ENCODE measurements at regions not wholly inside any gene's neighbourhood (a gene's known extent, or its start where the extent isn't known, plus 50 kb on each side); places are given as distances from the start of the nearest gene placed in this dataset.

DNA sequence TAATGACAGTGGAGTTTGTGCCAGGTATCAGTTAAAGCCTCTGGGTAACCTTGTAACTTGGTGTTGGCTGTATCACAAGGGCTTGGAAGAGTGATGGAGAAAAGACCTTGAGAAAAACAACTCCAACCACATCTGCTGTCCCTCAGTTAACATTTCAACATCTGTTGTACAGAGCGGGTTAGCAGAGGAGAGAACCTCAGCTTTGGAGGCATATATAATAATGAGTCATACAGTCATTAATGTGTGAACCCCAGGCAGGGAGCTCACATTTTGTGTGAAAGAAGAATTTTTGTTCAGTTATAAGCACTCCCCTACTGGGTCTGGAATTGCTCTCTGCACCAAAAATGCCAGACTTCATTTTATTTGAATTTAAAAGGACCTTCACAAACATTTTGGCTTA lies 439.5 kb downstream of the PDCD6IP start:
- TF ChIP-seq, protein P1, sequence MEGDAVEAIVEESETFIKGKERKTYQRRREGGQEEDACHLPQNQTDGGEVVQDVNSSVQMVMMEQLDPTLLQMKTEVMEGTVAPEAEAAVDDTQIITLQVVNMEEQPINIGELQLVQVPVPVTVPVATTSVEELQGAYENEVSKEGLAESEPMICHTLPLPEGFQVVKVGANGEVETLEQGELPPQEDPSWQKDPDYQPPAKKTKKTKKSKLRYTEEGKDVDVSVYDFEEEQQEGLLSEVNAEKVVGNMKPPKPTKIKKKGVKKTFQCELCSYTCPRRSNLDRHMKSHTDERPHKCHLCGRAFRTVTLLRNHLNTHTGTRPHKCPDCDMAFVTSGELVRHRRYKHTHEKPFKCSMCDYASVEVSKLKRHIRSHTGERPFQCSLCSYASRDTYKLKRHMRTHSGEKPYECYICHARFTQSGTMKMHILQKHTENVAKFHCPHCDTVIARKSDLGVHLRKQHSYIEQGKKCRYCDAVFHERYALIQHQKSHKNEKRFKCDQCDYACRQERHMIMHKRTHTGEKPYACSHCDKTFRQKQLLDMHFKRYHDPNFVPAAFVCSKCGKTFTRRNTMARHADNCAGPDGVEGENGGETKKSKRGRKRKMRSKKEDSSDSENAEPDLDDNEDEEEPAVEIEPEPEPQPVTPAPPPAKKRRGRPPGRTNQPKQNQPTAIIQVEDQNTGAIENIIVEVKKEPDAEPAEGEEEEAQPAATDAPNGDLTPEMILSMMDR (optimal IDR thresholded peaks at IDR 0.05 in 1 of 3, IDR thresholded peaks at IDR 0.05 in 1 of 3, conservative IDR thresholded peaks at IDR 0.05 in 1 of 3; ENCODE audit: extremely low read depth in 1 of 3, insufficient read depth in 2 of 3, low read length in 3 of 3), result no peak
- no peak for TF ChIP-seq EZH2 (IDR thresholded peaks at IDR 0.05; ENCODE audit: low read length)

Measured in keratinocyte (primary cell).